ENCODE measurements at regions not wholly inside any gene's neighbourhood (a gene's known extent, or its start where the extent isn't known, plus 50 kb on each side); places are given as distances from the start of the nearest gene placed in this dataset.

DNA sequence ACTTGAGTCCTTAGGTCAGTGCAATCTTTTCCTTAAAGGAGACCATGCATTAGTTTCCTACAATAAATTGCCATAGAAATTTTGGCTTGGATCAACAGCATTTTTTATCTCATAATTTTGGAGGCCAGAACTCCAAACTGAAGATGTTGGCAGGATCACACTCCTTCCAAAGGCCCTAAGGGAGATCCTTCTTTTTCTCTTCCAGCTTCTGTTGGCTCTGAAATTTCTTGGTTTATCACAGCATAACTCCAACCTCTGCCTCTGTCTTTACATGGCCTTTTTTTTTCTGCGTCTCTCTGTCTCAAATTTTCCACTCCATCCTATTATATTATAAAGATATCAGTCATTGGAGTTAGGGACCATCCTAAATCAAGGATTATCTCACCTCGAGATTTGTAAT lies 282.2 kb downstream of the STIM2 start:
- H3K9ac ChIP-seq (ENCODE audit: low read depth in 1 of 2, low read length in 2 of 2), result no peak overlapping the region
- H3K4me3 ChIP-seq (ENCODE audit: low read depth in 1 of 2, low read length in 2 of 2), result no peak overlapping the region
- H3K9me3 ChIP-seq (ENCODE audit: control insufficient read depth in 1 of 2, low read length in 2 of 2), result no peaks in the 10 kb centered on the region
- H3K36me3 ChIP-seq (ENCODE audit: control insufficient read depth in 1 of 2, insufficient read depth in 2 of 2, low read length in 2 of 2), result no peaks in the 10 kb centered on the region
- H3K27me3 ChIP-seq (ENCODE audit: control insufficient read depth in 1 of 2, insufficient read depth in 2 of 2, low read length in 2 of 2), result no peaks in the 10 kb centered on the region
- no peak overlapping the region for H3K27ac ChIP-seq (ENCODE audit: low read depth, low read length)
- no peaks in the 10 kb centered on the region for H3K4me1 ChIP-seq (ENCODE audit: control insufficient read depth in 1 of 2, insufficient read depth in 2 of 2, low read length in 2 of 2)

DNA sequence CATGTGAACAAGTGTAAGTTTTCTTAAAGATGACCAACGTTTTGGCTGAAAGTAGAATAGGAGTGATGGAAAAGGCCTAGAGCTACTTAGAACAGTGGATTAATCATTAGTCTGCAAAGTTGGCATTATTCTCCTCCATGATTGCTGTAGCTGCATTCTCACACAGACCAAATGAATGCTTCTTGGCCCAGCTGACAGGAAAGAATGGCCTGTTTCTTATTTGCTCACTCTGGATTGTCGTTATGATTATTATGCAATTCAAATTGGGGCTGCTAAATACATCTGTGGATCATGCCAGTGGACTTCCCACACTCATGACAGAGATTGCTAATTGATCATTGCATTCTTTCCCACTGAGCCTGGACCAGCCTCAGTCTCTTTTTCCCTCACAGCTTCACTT lies 285.0 kb downstream of the STIM2 start:
- no peak overlapping the region for H3K9ac ChIP-seq (ENCODE audit: low read depth in 1 of 2, low read length in 2 of 2)
- H3K27ac ChIP-seq (ENCODE audit: low read depth, low read length), result no peak overlapping the region
- no peaks in the 10 kb centered on the region for H3K27me3 ChIP-seq (ENCODE audit: control insufficient read depth in 1 of 2, insufficient read depth in 2 of 2, low read length in 2 of 2)
- no peak overlapping the region for H3K4me3 ChIP-seq (ENCODE audit: low read depth in 1 of 2, low read length in 2 of 2)
- H3K4me1 ChIP-seq (ENCODE audit: control insufficient read depth in 1 of 2, insufficient read depth in 2 of 2, low read length in 2 of 2), result no peaks in the 10 kb centered on the region
- no peaks in the 10 kb centered on the region for H3K9me3 ChIP-seq (ENCODE audit: control insufficient read depth in 1 of 2, low read length in 2 of 2)
- H3K36me3 ChIP-seq (ENCODE audit: control insufficient read depth in 1 of 2, insufficient read depth in 2 of 2, low read length in 2 of 2), result no peaks in the 10 kb centered on the region

DNA sequence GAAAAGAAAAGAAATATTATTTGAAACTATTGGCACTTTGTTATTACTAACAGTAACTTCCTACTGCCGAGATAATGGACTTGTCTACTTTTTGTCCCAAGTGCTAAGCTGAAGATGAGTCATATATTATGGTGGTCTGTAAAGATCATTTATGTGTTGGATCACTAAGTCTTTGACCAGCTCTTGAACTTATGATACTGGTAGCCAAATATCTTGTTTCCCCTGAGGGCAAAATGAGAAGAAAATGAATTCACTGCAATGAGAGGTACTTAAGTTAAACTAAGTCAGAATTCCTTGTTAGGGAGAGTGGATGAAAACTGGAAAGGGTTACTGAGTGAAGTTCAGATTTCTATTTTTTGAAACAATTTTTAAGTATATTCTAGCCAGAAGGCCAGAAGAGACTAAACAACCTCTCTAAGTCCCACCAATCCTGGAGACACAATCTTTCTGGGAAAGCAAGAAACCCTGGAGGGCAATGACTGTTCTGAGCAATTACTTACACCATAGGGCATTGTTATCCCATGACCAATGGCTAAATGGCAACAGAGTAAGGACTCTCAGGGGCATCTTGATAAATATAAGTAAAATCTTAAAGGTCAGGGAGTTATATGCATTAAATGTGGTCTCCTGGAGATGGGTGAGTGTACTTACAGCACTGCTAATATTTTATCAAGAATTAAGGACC lies 287.7 kb downstream of the STIM2 start:
- Histone ChIP-seq H3K27ac (ENCODE audit: low read depth, low read length) (no peak overlapping the region), H3K4me3 (ENCODE audit: low read depth in 1 of 2, low read length in 2 of 2) (no peak overlapping the region), H3K36me3 (ENCODE audit: control insufficient read depth in 1 of 2, insufficient read depth in 2 of 2, low read length in 2 of 2) (no peaks in the 10 kb centered on the region), H3K9me3 (ENCODE audit: control insufficient read depth in 1 of 2, low read length in 2 of 2) (no peaks in the 10 kb centered on the region), H3K4me1 (ENCODE audit: control insufficient read depth in 1 of 2, insufficient read depth in 2 of 2, low read length in 2 of 2) (no peaks in the 10 kb centered on the region), H3K27me3 (ENCODE audit: control insufficient read depth in 1 of 2, insufficient read depth in 2 of 2, low read length in 2 of 2) (no peaks in the 10 kb centered on the region), H3K9ac (ENCODE audit: low read depth in 1 of 2, low read length in 2 of 2) (no peak overlapping the region)

DNA sequence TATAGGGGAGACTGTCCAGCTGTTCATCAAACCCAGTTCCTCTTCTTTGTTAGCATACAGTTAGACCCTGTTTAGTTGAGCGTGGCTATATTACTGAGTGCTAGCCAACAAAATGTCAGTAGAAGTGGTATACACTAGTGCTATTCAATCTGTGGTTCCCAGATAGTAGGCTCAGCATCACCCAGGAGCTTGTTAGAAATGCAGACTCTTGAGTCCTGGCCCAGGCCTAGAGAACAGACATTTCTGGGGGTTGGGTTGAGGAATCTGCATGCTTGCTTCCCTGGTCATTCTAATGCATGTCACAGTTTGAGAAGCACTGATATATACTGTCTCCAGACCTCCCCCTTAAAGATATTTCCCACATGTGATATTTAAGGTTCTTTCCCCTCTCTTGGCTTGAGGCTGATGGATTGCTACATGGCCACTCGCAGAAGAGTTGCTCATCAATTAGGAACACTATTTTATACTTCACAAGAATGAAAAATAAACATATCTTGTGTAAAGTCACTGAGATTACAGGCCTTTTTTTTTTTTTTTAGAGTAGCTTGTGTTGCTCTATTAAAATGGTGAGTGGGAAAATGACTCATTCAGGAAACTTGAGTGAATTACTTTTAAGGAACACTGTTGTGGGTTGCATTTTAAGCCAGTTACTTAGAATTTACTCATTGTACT lies 289.0 kb downstream of the STIM2 start:
- no peak overlapping the region for H3K9ac ChIP-seq (ENCODE audit: low read depth in 1 of 2, low read length in 2 of 2)
- no peaks in the 10 kb centered on the region for H3K9me3 ChIP-seq (ENCODE audit: control insufficient read depth in 1 of 2, low read length in 2 of 2)
- H3K4me3 ChIP-seq (ENCODE audit: low read depth in 1 of 2, low read length in 2 of 2), result no peak overlapping the region
- no peaks in the 10 kb centered on the region for H3K36me3 ChIP-seq (ENCODE audit: control insufficient read depth in 1 of 2, insufficient read depth in 2 of 2, low read length in 2 of 2)
- no peaks in the 10 kb centered on the region for H3K27me3 ChIP-seq (ENCODE audit: control insufficient read depth in 1 of 2, insufficient read depth in 2 of 2, low read length in 2 of 2)
- H3K4me1 ChIP-seq (ENCODE audit: control insufficient read depth in 1 of 2, insufficient read depth in 2 of 2, low read length in 2 of 2), result no peaks in the 10 kb centered on the region
- H3K27ac ChIP-seq (ENCODE audit: low read depth, low read length), result no peak overlapping the region

DNA sequence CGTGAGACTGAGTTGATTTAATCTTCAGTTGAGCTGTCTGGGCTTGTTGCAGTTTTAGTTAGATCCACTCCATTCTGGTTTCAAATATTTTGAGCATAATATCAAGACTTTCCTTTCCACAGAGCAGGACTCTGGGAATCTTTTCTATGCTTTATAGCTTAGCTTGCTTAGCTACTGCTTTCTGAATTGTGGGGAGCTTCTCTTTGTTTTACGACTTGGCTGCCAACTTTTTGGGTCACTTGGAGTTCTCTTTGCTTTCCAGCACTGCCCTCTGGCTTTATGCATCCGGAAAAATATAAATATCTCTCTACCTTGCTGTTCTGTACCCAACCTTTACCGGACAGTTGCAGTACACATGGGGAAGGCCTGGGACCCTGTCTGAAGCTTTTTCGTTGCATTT lies 292.1 kb downstream of the STIM2 start:
- H3K36me3 ChIP-seq (ENCODE audit: control insufficient read depth in 1 of 2, insufficient read depth in 2 of 2, low read length in 2 of 2), result no peaks in the 10 kb centered on the region
- no peaks in the 10 kb centered on the region for H3K9me3 ChIP-seq (ENCODE audit: control insufficient read depth in 1 of 2, low read length in 2 of 2)
- H3K27me3 ChIP-seq (ENCODE audit: control insufficient read depth in 1 of 2, insufficient read depth in 2 of 2, low read length in 2 of 2), result no peaks in the 10 kb centered on the region
- no peak overlapping the region for H3K9ac ChIP-seq (ENCODE audit: low read depth in 1 of 2, low read length in 2 of 2)
- no peaks in the 10 kb centered on the region for H3K4me1 ChIP-seq (ENCODE audit: control insufficient read depth in 1 of 2, insufficient read depth in 2 of 2, low read length in 2 of 2)
- H3K4me3 ChIP-seq (ENCODE audit: low read depth in 1 of 2, low read length in 2 of 2), result no peak overlapping the region
- no peak overlapping the region for H3K27ac ChIP-seq (ENCODE audit: low read depth, low read length)

DNA sequence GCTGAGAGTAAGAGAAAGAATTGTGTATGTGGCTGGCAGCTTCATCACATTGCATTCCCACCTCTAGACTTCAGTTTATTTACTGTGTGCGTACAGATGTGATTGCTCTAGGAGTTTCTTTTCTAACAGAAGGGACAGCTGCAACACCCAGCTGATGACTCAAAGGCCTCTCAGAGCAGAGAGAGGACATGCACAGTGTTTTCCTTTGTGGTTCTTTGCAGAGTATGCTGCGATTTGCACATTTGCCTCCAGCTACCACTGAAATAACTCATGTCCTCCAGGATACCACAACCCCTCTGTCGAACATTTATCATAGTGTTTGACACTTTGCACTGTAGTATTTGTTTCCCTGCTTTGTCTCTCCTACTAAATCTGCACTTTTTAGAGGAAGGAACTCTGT lies 294.1 kb downstream of the STIM2 start:
- no peak overlapping the region for H3K4me3 ChIP-seq (ENCODE audit: low read depth in 1 of 2, low read length in 2 of 2)
- H3K9ac ChIP-seq (ENCODE audit: low read depth in 1 of 2, low read length in 2 of 2), result no peak overlapping the region
- H3K27ac ChIP-seq (ENCODE audit: low read depth, low read length), result no peak overlapping the region
- no peaks in the 10 kb centered on the region for H3K27me3 ChIP-seq (ENCODE audit: control insufficient read depth in 1 of 2, insufficient read depth in 2 of 2, low read length in 2 of 2)
- H3K9me3 ChIP-seq (ENCODE audit: control insufficient read depth in 1 of 2, low read length in 2 of 2), result no peaks in the 10 kb centered on the region
- H3K36me3 ChIP-seq (ENCODE audit: control insufficient read depth in 1 of 2, insufficient read depth in 2 of 2, low read length in 2 of 2), result no peaks in the 10 kb centered on the region
- no peaks in the 10 kb centered on the region for H3K4me1 ChIP-seq (ENCODE audit: control insufficient read depth in 1 of 2, insufficient read depth in 2 of 2, low read length in 2 of 2)

DNA sequence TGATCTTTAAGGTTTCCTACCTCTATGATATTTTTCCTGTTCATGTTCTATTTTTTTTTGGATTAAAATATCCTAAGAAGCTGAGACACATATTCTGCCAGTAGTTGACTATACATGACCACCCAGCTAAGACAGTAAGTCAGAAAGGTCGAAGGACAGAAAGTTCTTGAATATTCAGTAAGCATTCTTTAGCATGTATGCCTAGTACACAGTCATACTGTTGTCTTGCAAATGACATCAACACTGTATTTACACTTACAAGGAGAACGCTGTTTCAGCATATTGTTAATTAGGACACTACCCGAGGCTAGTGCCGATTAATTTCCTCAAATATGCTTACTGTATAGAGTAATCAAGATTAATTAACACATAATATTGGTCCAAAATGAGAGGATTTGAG lies 300.6 kb downstream of the STIM2 start:
- Histone ChIP-seq H3K4me1 (ENCODE audit: control insufficient read depth in 1 of 2, insufficient read depth in 2 of 2, low read length in 2 of 2) (no peaks in the 10 kb centered on the region), H3K4me3 (ENCODE audit: low read depth in 1 of 2, low read length in 2 of 2) (no peak overlapping the region), H3K9ac (ENCODE audit: low read depth in 1 of 2, low read length in 2 of 2) (no peak overlapping the region), H3K27me3 (ENCODE audit: control insufficient read depth in 1 of 2, insufficient read depth in 2 of 2, low read length in 2 of 2) (no peaks in the 10 kb centered on the region), H3K36me3 (ENCODE audit: control insufficient read depth in 1 of 2, insufficient read depth in 2 of 2, low read length in 2 of 2) (no peaks in the 10 kb centered on the region), H3K9me3 (ENCODE audit: control insufficient read depth in 1 of 2, low read length in 2 of 2) (no peaks in the 10 kb centered on the region), H3K27ac (ENCODE audit: low read depth, low read length) (no peak overlapping the region)

DNA sequence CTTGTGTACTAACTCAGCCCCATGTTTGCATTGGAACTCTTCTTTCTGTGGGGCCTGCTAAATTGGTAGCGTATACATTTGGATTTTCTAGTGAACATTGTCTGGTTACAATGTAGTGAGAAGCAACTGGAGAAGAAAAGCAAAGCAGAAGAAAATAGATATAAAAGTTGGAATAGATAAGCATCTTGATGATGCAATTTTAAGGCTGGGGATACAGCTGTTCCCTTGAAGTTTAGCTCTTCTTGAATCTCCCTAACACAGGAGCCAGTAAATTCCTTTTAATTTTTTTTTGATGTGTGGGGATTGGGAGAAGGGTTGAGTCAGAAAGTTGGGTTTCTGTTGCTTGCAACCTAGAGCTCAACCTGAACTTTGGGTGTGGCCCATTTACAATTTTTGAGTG lies 308.1 kb downstream of the STIM2 start:
- no peaks in the 10 kb centered on the region for H3K9me3 ChIP-seq (ENCODE audit: control insufficient read depth in 1 of 2, low read length in 2 of 2)
- no peaks in the 10 kb centered on the region for H3K4me1 ChIP-seq (ENCODE audit: control insufficient read depth in 1 of 2, insufficient read depth in 2 of 2, low read length in 2 of 2)
- no peak overlapping the region for H3K9ac ChIP-seq (ENCODE audit: low read depth in 1 of 2, low read length in 2 of 2)
- no peaks in the 10 kb centered on the region for H3K36me3 ChIP-seq (ENCODE audit: control insufficient read depth in 1 of 2, insufficient read depth in 2 of 2, low read length in 2 of 2)
- H3K27me3 ChIP-seq (ENCODE audit: control insufficient read depth in 1 of 2, insufficient read depth in 2 of 2, low read length in 2 of 2), result no peaks in the 10 kb centered on the region
- H3K4me3 ChIP-seq (ENCODE audit: low read depth in 1 of 2, low read length in 2 of 2), result no peak overlapping the region
- H3K27ac ChIP-seq (ENCODE audit: low read depth, low read length), result no peak overlapping the region

DNA sequence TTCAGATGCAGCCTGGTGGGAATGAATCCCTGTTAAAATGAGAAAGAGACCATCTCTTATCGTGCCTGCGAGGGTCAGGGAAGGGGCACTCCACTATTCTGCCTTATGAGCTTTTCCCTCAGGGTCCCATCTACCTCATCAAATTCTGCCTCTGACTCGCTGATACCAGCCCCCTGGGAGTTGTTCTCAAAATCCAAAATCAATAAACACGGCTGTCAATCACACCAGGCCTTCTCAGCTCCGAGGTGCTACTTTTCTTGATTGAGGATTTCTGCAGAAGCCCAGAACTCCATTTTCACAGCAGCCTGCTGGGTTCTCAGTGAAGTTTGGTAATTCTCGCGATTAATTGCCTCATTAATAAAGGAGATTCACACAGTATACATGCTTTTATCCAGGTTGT lies 312.6 kb downstream of the STIM2 start:
- Histone ChIP-seq H3K36me3 (ENCODE audit: control insufficient read depth in 1 of 2, insufficient read depth in 2 of 2, low read length in 2 of 2) (no peaks in the 10 kb centered on the region), H3K9ac (ENCODE audit: low read depth in 1 of 2, low read length in 2 of 2) (no peak overlapping the region), H3K27me3 (ENCODE audit: control insufficient read depth in 1 of 2, insufficient read depth in 2 of 2, low read length in 2 of 2) (no peaks in the 10 kb centered on the region), H3K4me3 (ENCODE audit: low read depth in 1 of 2, low read length in 2 of 2) (no peak overlapping the region), H3K9me3 (ENCODE audit: control insufficient read depth in 1 of 2, low read length in 2 of 2) (no peaks in the 10 kb centered on the region), H3K4me1 (ENCODE audit: control insufficient read depth in 1 of 2, insufficient read depth in 2 of 2, low read length in 2 of 2) (no peaks in the 10 kb centered on the region), H3K27ac (ENCODE audit: low read depth, low read length) (no peak overlapping the region)

DNA sequence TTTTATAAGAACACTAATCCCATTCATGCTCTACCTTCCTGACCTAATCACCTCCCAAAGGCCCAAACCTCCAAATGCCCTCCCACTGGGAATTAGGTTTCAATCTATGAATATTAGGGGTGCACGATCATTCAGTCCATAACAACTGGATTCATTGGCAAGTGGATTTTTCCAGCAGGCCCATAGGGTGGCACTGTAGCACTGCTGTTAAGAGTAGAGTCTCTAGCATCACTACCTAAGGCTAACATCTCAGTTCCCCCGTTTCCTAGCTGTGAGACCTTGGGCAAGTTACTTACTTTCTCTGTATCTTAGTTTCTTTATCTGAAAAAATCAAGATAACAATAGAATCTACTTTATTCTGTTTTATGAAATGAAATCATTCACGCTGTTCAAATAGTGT lies 315.8 kb downstream of the STIM2 start:
- no peak overlapping the region for H3K27ac ChIP-seq (ENCODE audit: low read depth, low read length)
- no peaks in the 10 kb centered on the region for H3K9me3 ChIP-seq (ENCODE audit: control insufficient read depth in 1 of 2, low read length in 2 of 2)
- no peak overlapping the region for H3K9ac ChIP-seq (ENCODE audit: low read depth in 1 of 2, low read length in 2 of 2)
- H3K4me1 ChIP-seq (ENCODE audit: control insufficient read depth in 1 of 2, insufficient read depth in 2 of 2, low read length in 2 of 2), result no peaks in the 10 kb centered on the region
- H3K27me3 ChIP-seq (ENCODE audit: control insufficient read depth in 1 of 2, insufficient read depth in 2 of 2, low read length in 2 of 2), result no peaks in the 10 kb centered on the region
- H3K4me3 ChIP-seq (ENCODE audit: low read depth in 1 of 2, low read length in 2 of 2), result no peak overlapping the region
- H3K36me3 ChIP-seq (ENCODE audit: control insufficient read depth in 1 of 2, insufficient read depth in 2 of 2, low read length in 2 of 2), result no peaks in the 10 kb centered on the region

All from duodenal mucosa (tissue), 2 donors.